ENCODE measurements at regions not wholly inside any gene's neighbourhood (a gene's known extent, or its start where the extent isn't known, plus 50 kb on each side); places are given as distances from the start of the nearest gene placed in this dataset.
A peak's percentile ranks its signal among the peaks of the same experiment; 100 is the strongest.

DNA sequence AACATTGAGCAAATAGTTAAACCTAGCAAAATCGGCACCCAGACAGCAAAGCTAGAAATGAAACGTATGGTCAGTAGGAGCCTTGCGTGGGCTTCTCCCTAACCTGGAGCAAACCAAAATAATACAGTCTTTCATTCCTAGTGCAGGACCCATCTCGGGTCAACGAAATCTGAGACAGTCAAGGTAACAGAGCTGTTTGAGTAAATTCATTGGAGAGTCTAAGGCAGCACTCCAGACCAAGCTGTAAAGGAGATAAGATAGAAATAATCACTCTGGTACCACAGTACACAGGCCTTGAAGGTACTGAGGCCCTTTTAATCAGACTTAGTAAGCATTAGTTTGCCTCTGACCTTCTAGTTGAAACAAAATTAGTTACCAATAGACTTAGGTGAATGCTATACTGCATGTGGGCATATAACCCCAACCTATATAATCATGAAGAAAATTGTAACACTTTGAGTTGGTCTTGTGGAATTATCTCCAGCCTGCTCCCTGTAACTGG is 54.4 kb upstream of the BICD1 start:
- POLR2A ChIA-PET, result no interaction called here
- Histone ChIP-seq H3K27ac (ENCODE audit: low read length) (peak overlapping the region; percentile 57), H3K27me3 (ENCODE audit: control insufficient read depth, insufficient read depth, low read length) (no peaks in the 10 kb centered on the region), H3K4me1 (ENCODE audit: control insufficient read depth, insufficient read depth, low read length) (0 out of 2 replicates have a peak, but pooled peaks cover 6% of the 10 kb centered on the region), H3K9me3 (ENCODE audit: control insufficient read depth, insufficient read depth, low read depth, low read length) (peaks cover 17% of the 10 kb centered on the region; the same call in 1 of the 2 replicates), H3K36me3 (ENCODE audit: control insufficient read depth, insufficient read depth, low read length) (no peaks in the 10 kb centered on the region), H3K4me3 (ENCODE audit: low read depth in 2 of 2, low read length in 2 of 2) (no peak overlapping the region)
- no TSS peak for BruUV-seq (replicated peaks)
- CTCF ChIA-PET, result no interaction called here
- intact Hi-C loops (cut with micrococcal nuclease; ENCODE audit: unreplicated experiment) (no loop called here), in situ Hi-C loops (cut with HindIII; ENCODE audit: low pct_unique_long_range_greater_than_20kb, low sequenced_read_pairs) (no loop called here)
- DNase-seq (ENCODE audit: low read depth, low spot score) (no peak), ATAC-seq (peak; percentile 23)
- no peak for TF ChIP-seq POLR2AphosphoS5 (IDR thresholded peaks at IDR 0.05; ENCODE audit: low read depth, low read length)
- TF ChIP-seq, protein P1, sequence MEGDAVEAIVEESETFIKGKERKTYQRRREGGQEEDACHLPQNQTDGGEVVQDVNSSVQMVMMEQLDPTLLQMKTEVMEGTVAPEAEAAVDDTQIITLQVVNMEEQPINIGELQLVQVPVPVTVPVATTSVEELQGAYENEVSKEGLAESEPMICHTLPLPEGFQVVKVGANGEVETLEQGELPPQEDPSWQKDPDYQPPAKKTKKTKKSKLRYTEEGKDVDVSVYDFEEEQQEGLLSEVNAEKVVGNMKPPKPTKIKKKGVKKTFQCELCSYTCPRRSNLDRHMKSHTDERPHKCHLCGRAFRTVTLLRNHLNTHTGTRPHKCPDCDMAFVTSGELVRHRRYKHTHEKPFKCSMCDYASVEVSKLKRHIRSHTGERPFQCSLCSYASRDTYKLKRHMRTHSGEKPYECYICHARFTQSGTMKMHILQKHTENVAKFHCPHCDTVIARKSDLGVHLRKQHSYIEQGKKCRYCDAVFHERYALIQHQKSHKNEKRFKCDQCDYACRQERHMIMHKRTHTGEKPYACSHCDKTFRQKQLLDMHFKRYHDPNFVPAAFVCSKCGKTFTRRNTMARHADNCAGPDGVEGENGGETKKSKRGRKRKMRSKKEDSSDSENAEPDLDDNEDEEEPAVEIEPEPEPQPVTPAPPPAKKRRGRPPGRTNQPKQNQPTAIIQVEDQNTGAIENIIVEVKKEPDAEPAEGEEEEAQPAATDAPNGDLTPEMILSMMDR (IDR thresholded peaks at IDR 0.05), result no peak
- TF ChIP-seq, protein P2, sequence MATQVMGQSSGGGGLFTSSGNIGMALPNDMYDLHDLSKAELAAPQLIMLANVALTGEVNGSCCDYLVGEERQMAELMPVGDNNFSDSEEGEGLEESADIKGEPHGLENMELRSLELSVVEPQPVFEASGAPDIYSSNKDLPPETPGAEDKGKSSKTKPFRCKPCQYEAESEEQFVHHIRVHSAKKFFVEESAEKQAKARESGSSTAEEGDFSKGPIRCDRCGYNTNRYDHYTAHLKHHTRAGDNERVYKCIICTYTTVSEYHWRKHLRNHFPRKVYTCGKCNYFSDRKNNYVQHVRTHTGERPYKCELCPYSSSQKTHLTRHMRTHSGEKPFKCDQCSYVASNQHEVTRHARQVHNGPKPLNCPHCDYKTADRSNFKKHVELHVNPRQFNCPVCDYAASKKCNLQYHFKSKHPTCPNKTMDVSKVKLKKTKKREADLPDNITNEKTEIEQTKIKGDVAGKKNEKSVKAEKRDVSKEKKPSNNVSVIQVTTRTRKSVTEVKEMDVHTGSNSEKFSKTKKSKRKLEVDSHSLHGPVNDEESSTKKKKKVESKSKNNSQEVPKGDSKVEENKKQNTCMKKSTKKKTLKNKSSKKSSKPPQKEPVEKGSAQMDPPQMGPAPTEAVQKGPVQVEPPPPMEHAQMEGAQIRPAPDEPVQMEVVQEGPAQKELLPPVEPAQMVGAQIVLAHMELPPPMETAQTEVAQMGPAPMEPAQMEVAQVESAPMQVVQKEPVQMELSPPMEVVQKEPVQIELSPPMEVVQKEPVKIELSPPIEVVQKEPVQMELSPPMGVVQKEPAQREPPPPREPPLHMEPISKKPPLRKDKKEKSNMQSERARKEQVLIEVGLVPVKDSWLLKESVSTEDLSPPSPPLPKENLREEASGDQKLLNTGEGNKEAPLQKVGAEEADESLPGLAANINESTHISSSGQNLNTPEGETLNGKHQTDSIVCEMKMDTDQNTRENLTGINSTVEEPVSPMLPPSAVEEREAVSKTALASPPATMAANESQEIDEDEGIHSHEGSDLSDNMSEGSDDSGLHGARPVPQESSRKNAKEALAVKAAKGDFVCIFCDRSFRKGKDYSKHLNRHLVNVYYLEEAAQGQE (IDR thresholded peaks at IDR 0.05; ENCODE audit: insufficient read depth in 1 of 2, low read depth in 2 of 2, low read length in 1 of 2), result no peak
- TF ChIP-seq TCF7L2 (IDR thresholded peaks at IDR 0.05; ENCODE audit: low read depth, low read length), result no peak
- TF ChIP-seq SIN3A (IDR thresholded peaks at IDR 0.05; ENCODE audit: borderline replicate concordance, insufficient read depth, low read depth, low read length), result no peak

DNA sequence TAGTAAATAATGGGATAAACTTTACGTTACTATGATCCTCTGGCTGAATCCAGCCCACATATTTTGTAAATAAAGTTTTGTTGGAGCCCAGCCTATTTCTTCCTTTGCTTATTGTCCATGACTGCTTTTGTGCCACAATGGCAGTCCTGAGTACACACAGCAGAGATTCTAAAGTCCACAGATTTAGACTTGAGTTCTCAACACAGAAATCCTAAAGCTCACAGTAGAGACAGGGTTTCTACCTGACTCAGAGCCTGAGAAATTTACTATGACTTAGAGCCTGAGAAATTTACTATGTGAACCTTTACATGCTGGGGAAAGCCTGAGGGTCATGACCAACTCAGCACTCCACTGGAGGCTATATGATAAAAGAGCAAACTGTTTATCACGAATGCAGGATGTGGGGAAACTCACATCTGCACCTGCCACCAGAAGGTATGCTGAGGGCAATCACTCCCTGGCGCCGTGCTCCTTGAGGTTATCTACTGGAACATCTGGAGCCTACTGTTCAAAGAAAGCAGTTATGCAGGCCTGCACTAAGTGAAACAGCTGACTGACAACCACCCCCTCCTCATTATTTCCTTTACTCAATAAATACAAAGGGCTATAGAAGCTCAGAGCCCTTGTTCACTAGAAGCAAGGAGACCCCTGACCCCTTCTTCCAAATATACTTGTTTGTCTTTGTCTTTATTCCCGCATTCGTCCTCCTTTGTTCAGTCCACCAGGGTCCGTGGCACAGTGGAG is 52.6 kb upstream of the BICD1 start:
- H3K27me3 ChIP-seq (ENCODE audit: control insufficient read depth, insufficient read depth, low read length), result no peaks in the 10 kb centered on the region
- TF ChIP-seq, protein P1 (IDR thresholded peaks at IDR 0.05), result no peak
- TF ChIP-seq SIN3A (IDR thresholded peaks at IDR 0.05; ENCODE audit: borderline replicate concordance, insufficient read depth, low read depth, low read length), result no peak
- TF ChIP-seq, protein P2 (IDR thresholded peaks at IDR 0.05; ENCODE audit: insufficient read depth in 1 of 2, low read depth in 2 of 2, low read length in 1 of 2), result no peak
- no peak for TF ChIP-seq POLR2AphosphoS5 (IDR thresholded peaks at IDR 0.05; ENCODE audit: low read depth, low read length)
- no peak for TF ChIP-seq TCF7L2 (IDR thresholded peaks at IDR 0.05; ENCODE audit: low read depth, low read length)
- ChIA-PET POLR2A (no interaction called here), CTCF (no interaction called here)
- peaks cover 17% of the 10 kb centered on the region; the same call in 1 of the 2 replicates for H3K9me3 ChIP-seq (ENCODE audit: control insufficient read depth, insufficient read depth, low read depth, low read length)
- no TSS peak for BruUV-seq (replicated peaks)
- no peak overlapping the region for H3K4me3 ChIP-seq (ENCODE audit: low read depth in 2 of 2, low read length in 2 of 2)
- ATAC-seq, result no peak
- 0 out of 2 replicates have a peak, but pooled peaks cover 6% of the 10 kb centered on the region for H3K4me1 ChIP-seq (ENCODE audit: control insufficient read depth, insufficient read depth, low read length)
- no peaks in the 10 kb centered on the region for H3K36me3 ChIP-seq (ENCODE audit: control insufficient read depth, insufficient read depth, low read length)
- intact Hi-C loops (cut with micrococcal nuclease; ENCODE audit: unreplicated experiment) (no loop called here), in situ Hi-C loops (cut with HindIII; ENCODE audit: low pct_unique_long_range_greater_than_20kb, low sequenced_read_pairs) (no loop called here)
- peak overlapping the region; percentile 49 for H3K27ac ChIP-seq (ENCODE audit: low read length)
- DNase-seq (ENCODE audit: low read depth, low spot score), result no peak
